Vagina (tissue), 2 donors: ENCODE measurements at regions not wholly inside any gene's neighbourhood (a gene's known extent, or its start where the extent isn't known, plus 50 kb on each side); places are given as distances from the start of the nearest gene placed in this dataset.
"Not testable (repeated sequence)": the region's sequence is repeated elsewhere in the genome, so short reads cannot be mapped to it uniquely, and the experiment has no call there.

ENCODE experiments used
- DNase-seq, 2 donors: peaks; one replicate each; pipeline ENCODE4 v3.0.0-alpha.2; 2017; ENCODE audit errors: extremely low spot score in 2 of 2
- H3K27ac ChIP-seq: fragments of 200-600 bp; sonication (generic); one replicate; pipeline ENCODE4 v1.5.1; 2019
- H3K27me3 ChIP-seq: fragments of 200-600 bp; sonication (generic); one replicate; pipeline ENCODE4 v1.5.1; 2019
- H3K36me3 ChIP-seq, 2 donors: fragments of 200-600 bp; sonication (generic); one replicate each; pipeline ENCODE4 v1.5.1; 2017 to 2019
- H3K4me1 ChIP-seq: fragments of 200-600 bp; sonication (generic); one replicate; pipeline ENCODE4 v1.5.1; 2019
- H3K4me3 ChIP-seq, 2 donors: fragments of 200-600 bp; sonication (generic); 1 replicate in 1 of 2; 2 replicates in 1 of 2; pipeline ENCODE4 v1.5.1; 2016 to 2019
- H3K9me3 ChIP-seq: fragments of 200-600 bp; sonication (generic); one replicate; pipeline ENCODE4 v1.5.1; 2019
- CTCF ChIP-seq, 3 experiments: fragments of 450-650 bp in 2 of 3; fragments of 200-600 bp in 1 of 3; sonication (generic) in 1 of 3; IDR thresholded peaks; one replicate each; pipeline ENCODE4 v1.5.1; 2017 to 2019; ENCODE audit warnings: antibody characterized with exemption in 3 of 3, mild to moderate bottlenecking in 2 of 3, moderate library complexity in 2 of 3
- POLR2A ChIP-seq, 2 donors: fragments of 450-650 bp; IDR thresholded peaks; one replicate each; pipeline ENCODE4 v1.6.1; 2017; ENCODE audit warnings: antibody characterized with exemption in 2 of 2, mild to moderate bottlenecking in 2 of 2, moderate library complexity in 2 of 2
- POLR2AphosphoS5 ChIP-seq, 2 donors: sonication (generic); formaldehyde crosslinking; IDR thresholded peaks; one replicate each; pipeline ENCODE4 v1.9.0; 2017; ENCODE audit warnings: antibody characterized with exemption in 2 of 2, mild to moderate bottlenecking in 2 of 2, low read depth in 1 of 2; ENCODE audit not compliant: insufficient read depth in 1 of 2
- intact Hi-C: fragments of 100-400 bp; cut with DNase I; formaldehyde crosslinking; loops from one replicate; pipeline ENCODE4 v1.15.1; 2023

- H3K9me3 ChIP-seq, DNase-seq, H3K36me3 ChIP-seq, H3K27me3 ChIP-seq, intact Hi-C loops, H3K4me1 ChIP-seq: not testable (repeated sequence)
- peak overlapping the region; percentile 74 to 95 for H3K4me3 ChIP-seq
- peak in 1 of 2 donors; percentile 71 for TF ChIP-seq POLR2AphosphoS5 (IDR thresholded peaks at IDR 0.05; ENCODE audit: insufficient read depth in 1 of 2, low read depth in 1 of 2)
- peak in 1 of 2 donors; percentile 25 for TF ChIP-seq POLR2A (IDR thresholded peaks at IDR 0.05)
- H3K27ac ChIP-seq: peak overlapping the region; percentile 87
Measured at GRCh38 chr16:22436823-22437652, 62.6 kb upstream of the CDR2 start.

- intact Hi-C loops, H3K36me3 ChIP-seq, H3K9me3 ChIP-seq, DNase-seq, H3K4me1 ChIP-seq, H3K27me3 ChIP-seq: not testable (repeated sequence)
- peak overlapping the region in 1 of 2 donors; percentile 74 for H3K4me3 ChIP-seq
- peak overlapping the region; percentile 87 for H3K27ac ChIP-seq
Measured at GRCh38 chr16:22436326-22436822, 62.0 kb upstream of the CDR2 start.

- H3K27me3 ChIP-seq, H3K9me3 ChIP-seq, DNase-seq, H3K27ac ChIP-seq, H3K4me1 ChIP-seq, H3K4me3 ChIP-seq, intact Hi-C loops: not testable (repeated sequence)
- H3K36me3 ChIP-seq: peaks cover 0 to 26% of the 10 kb centered on the region in 2 donors
Measured at GRCh38 chr16:22431314-22431713, 56.9 kb upstream of the CDR2 start.

GRCh38 chr16:22428654-22429053 lies 54.2 kb upstream of the CDR2 start:
- H3K36me3 ChIP-seq: peaks cover 0 to 26% of the 10 kb centered on the region in 2 donors
- no peak overlapping the region for H3K4me3 ChIP-seq
- H3K27ac ChIP-seq: no peak overlapping the region
- no peak for TF ChIP-seq POLR2AphosphoS5 (IDR thresholded peaks at IDR 0.05; ENCODE audit: insufficient read depth in 1 of 2, low read depth in 1 of 2)
- no peak for TF ChIP-seq POLR2A (IDR thresholded peaks at IDR 0.05)
- no peak for TF ChIP-seq CTCF (IDR thresholded peaks at IDR 0.05)
- DNase-seq: no peak
- H3K9me3 ChIP-seq: no peaks in the 10 kb centered on the region
- intact Hi-C loops: no loop called here
- H3K27me3 ChIP-seq: no peaks in the 10 kb centered on the region
- peaks cover 20% of the 10 kb centered on the region for H3K4me1 ChIP-seq

- DNase-seq: no peak
- peaks cover 21% of the 10 kb centered on the region for H3K4me1 ChIP-seq
- intact Hi-C loops: no loop called here
- no peak for TF ChIP-seq CTCF (IDR thresholded peaks at IDR 0.05)
- TF ChIP-seq POLR2A (IDR thresholded peaks at IDR 0.05): no peak
- TF ChIP-seq POLR2AphosphoS5 (IDR thresholded peaks at IDR 0.05; ENCODE audit: insufficient read depth in 1 of 2, low read depth in 1 of 2): no peak
- no peak overlapping the region for H3K4me3 ChIP-seq
- no peak overlapping the region for H3K27ac ChIP-seq
- H3K9me3 ChIP-seq: no peaks in the 10 kb centered on the region
- H3K27me3 ChIP-seq: no peaks in the 10 kb centered on the region
- peaks cover 0 to 26% of the 10 kb centered on the region in 2 donors for H3K36me3 ChIP-seq
Measured at GRCh38 chr16:22427556-22427955, 53.1 kb upstream of the CDR2 start.

- no peak for TF ChIP-seq CTCF (IDR thresholded peaks at IDR 0.05)
- no peak for TF ChIP-seq POLR2A (IDR thresholded peaks at IDR 0.05)
- no peak for TF ChIP-seq POLR2AphosphoS5 (IDR thresholded peaks at IDR 0.05; ENCODE audit: insufficient read depth in 1 of 2, low read depth in 1 of 2)
- intact Hi-C loops: no loop called here
- Histone ChIP-seq H3K4me3 (no peak overlapping the region), H3K27me3 (no peaks in the 10 kb centered on the region), H3K9me3 (no peaks in the 10 kb centered on the region), H3K27ac (peak overlapping the region; percentile 91), H3K4me1 (peaks cover 21% of the 10 kb centered on the region), H3K36me3 (peaks cover 0 to 26% of the 10 kb centered on the region in 2 donors)
- DNase-seq: no peak
Measured at GRCh38 chr16:22425847-22426246, 51.4 kb upstream of the CDR2 start.
